K562 (cell line): ENCODE measurements at regions not wholly inside any gene's neighbourhood (a gene's known extent, or its start where the extent isn't known, plus 50 kb on each side); places are given as distances from the start of the nearest gene placed in this dataset.

Source experiments
- CREB3 ChIP-seq: fragments of 450-650 bp; conservative IDR thresholded peaks from 2 replicates; pipeline ENCODE4 v1.6.1; 2016; ENCODE audit warnings: missing genetic modification characterization, low read depth, mild to moderate bottlenecking, missing compliant biosample characterization, moderate library complexity
- ETS2 ChIP-seq: IDR thresholded peaks from 2 replicates; pipeline ENCODE4 v1.6.1; 2016; ENCODE audit warnings: borderline replicate concordance, missing genetic modification characterization, mild to moderate bottlenecking, moderate library complexity, missing compliant biosample characterization; ENCODE audit not compliant: poor library complexity, severe bottlenecking
- HINFP ChIP-seq: fragments of 450-650 bp; conservative IDR thresholded peaks from 2 replicates; pipeline ENCODE4 v1.6.1; 2016; ENCODE audit warnings: missing genetic modification characterization, low read depth, mild to moderate bottlenecking, control low read depth, missing compliant biosample characterization
- L3MBTL2 ChIP-seq: fragments of 450-650 bp; IDR thresholded peaks from 2 replicates; pipeline ENCODE4 v1.6.1; 2016; ENCODE audit warnings: mild to moderate bottlenecking, moderate library complexity
- NR2F6 ChIP-seq: fragments of 450-650 bp; formaldehyde crosslinking; IDR thresholded peaks from 2 replicates; pipeline ENCODE4 v1.4.0; 2020; ENCODE audit warnings: mild to moderate bottlenecking
- POLR2AphosphoS2 ChIP-seq: IDR thresholded peaks from 2 replicates; pipeline ENCODE4 v1.6.1; 2012; ENCODE audit warnings: low read length, improper control_type of control experiment
- RBM14 ChIP-seq: fragments of 200-400 bp; formaldehyde crosslinking; IDR thresholded peaks from 2 replicates; pipeline ENCODE4 v1.6.1; 2018; ENCODE audit warnings: low read depth, mild to moderate bottlenecking, low read length, moderate library complexity, borderline replicate concordance; ENCODE audit not compliant: insufficient read depth
- RFX5 ChIP-seq: IDR thresholded peaks from 2 replicates; pipeline ENCODE4 v1.6.1; 2011; ENCODE audit warnings: low read depth, mild to moderate bottlenecking, improper control_type of control experiment, low read length
- RUNX1 ChIP-seq: sonication (generic); IDR thresholded peaks from 2 replicates; pipeline ENCODE4 v1.6.1; 2016; ENCODE audit warnings: antibody characterized with exemption, low read depth
- ZKSCAN3 ChIP-seq: fragments of 250-450 bp; sonication (Bioruptor Pico); IDR thresholded peaks from 2 replicates; pipeline ENCODE4 v1.4.0; 2020
- ZNF785 ChIP-seq: fragments of 250-450 bp; sonication (Bioruptor Pico); IDR thresholded peaks from 2 replicates; pipeline ENCODE4 v1.4.0; 2020; ENCODE audit warnings: mild to moderate bottlenecking

DNA sequence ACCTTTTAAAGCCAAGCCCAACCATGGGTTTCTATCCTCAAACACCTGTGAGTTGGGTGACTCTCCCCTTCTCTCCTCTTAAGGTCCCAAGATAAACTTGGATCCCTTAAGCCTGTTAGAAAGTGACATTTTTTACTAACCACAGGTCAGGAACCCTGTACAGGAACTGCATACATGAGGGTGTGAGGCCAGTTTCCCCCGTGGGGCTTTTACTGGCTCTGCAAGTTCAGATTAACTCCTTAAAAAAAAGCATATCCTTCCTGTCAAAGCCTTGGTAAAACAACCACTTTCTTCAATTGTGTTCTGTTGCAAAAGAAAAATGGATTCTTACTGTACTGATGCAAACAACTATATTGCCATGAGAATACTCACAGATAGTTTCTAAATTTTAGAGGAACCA, 2638.7 kb upstream of the PCDH20 start (continued):
- TF ChIP-seq RBM14 (no peak), RFX5 (no peak), L3MBTL2 (no peak), NR2F6 (CRISPR knock-in tag) (no peak), CREB3 (tag) (no peak), ETS2 (no peak), HINFP (tag) (no peak), ZKSCAN3 (CRISPR knock-in tag) (no peak), POLR2AphosphoS2 (no peak), ZNF785 (CRISPR knock-in tag) (no peak), RUNX1 (no peak)
- TF ChIP-seq, all 486 proteins: peak for 0
